Lung (tissue), 11 donors: ENCODE measurements at regions not wholly inside any gene's neighbourhood (a gene's known extent, or its start where the extent isn't known, plus 50 kb on each side); places are given as distances from the start of the nearest gene placed in this dataset.

ENCODE experiments used
- ATAC-seq: fragments of 200-7000 bp; cut with Tn5 transposase; one replicate; pipeline ENCODE4 v1.9.1; 2020; ENCODE audit warnings: moderate number of reproducible peaks; ENCODE audit not compliant: insufficient read depth, low FRiP score
- DNase-seq, 3 donors: peaks; one replicate each; pipeline ENCODE4 v3.0.0-alpha.2; 2013 to 2017
- H3K27ac ChIP-seq, 2 donors: one replicate each; pipeline ENCODE4 v1.5.1; 2013; ENCODE audit warnings: mild to moderate bottlenecking in 2 of 2, moderate library complexity in 2 of 2, control low read depth in 1 of 2, inconsistent platforms in 1 of 2, low read depth in 1 of 2, low read length in 1 of 2
- H3K27me3 ChIP-seq, 3 donors: one replicate each; pipeline ENCODE4 v1.5.1; 2013; ENCODE audit warnings: low read length in 2 of 3; ENCODE audit not compliant: control insufficient read depth in 3 of 3, insufficient read depth in 3 of 3
- H3K36me3 ChIP-seq, 4 donors: one replicate each; pipeline ENCODE4 v1.5.1; 2013; ENCODE audit warnings: low read length in 4 of 4, mild to moderate bottlenecking in 1 of 4, moderate library complexity in 1 of 4; ENCODE audit not compliant: control insufficient read depth in 4 of 4, insufficient read depth in 4 of 4
- H3K4me1 ChIP-seq, 5 donors: one replicate each; pipeline ENCODE4 v1.5.1; 2013; ENCODE audit warnings: low read length in 5 of 5, mild to moderate bottlenecking in 2 of 5, moderate library complexity in 1 of 5; ENCODE audit not compliant: control insufficient read depth in 5 of 5, insufficient read depth in 5 of 5
- H3K4me3 ChIP-seq: one replicate; pipeline ENCODE4 v1.5.1; 2013; ENCODE audit warnings: mild to moderate bottlenecking, control low read depth, moderate library complexity
- H3K9ac ChIP-seq, 2 donors: one replicate each; pipeline ENCODE4 v1.5.1; 2013; ENCODE audit warnings: low read length in 2 of 2, control low read depth in 1 of 2; ENCODE audit not compliant: insufficient read depth in 1 of 2
- H3K9me3 ChIP-seq, 4 donors: one replicate each; pipeline ENCODE4 v1.5.1; 2013; ENCODE audit warnings: low read length in 3 of 4, mild to moderate bottlenecking in 1 of 4, moderate library complexity in 1 of 4; ENCODE audit not compliant: control insufficient read depth in 4 of 4, insufficient read depth in 3 of 4
- CTCF ChIP-seq: IDR thresholded peaks from 2 replicates; pipeline ENCODE4 v1.5.1; 2012; ENCODE audit warnings: mild to moderate bottlenecking; ENCODE audit errors: control extremely low read depth, extremely low read depth
- WGBS, 2 donors: extraction: QIAGEN DNeasy Blood & Tissue Kit; methylation state at CpG; one replicate each; pipeline ENCODE4 v1.1.7; 2013; 5-methylcytosine and 5-hydroxymethylcytosine counted together
- donor health status: control.
- donor health status: control.
- donor health status: Bipolar disorder and iron deficiency.
- donor health status: healthy.
- donor health status: DM: yes; HTN: yes; CAD: no.

DNA sequence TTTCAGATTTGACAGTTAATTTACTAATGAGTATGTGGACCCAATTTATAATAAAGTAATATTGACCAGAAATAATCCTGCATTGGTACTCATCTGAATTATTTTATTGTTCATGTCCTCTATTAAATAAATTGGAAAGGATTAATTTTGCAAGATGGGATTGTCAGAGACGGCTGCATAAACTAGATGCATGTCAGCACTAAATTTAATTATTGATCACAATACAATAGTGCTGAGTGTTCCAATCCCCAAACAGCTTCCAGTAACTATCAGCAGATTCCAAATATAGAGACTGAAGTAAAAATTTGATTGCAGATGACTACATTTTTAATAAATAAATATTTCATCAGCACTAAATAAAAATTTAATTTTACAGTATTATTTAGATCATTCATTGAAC, 387.2 kb downstream of the GRB14 start:
- Histone ChIP-seq H3K27me3 (no peaks in the 10 kb centered on the region), H3K9me3 (no peaks in the 10 kb centered on the region), H3K27ac (no peak overlapping the region), H3K9ac (no peak overlapping the region), H3K4me3 (no peak overlapping the region), H3K36me3 (no peaks in the 10 kb centered on the region), H3K4me1 (no peaks in the 10 kb centered on the region)
- DNase-seq (no peak), ATAC-seq (no peak)
- TF ChIP-seq CTCF = no peak
- 81 to 91% methylated on average over 1 of the region's 1 CpG for WGBS, 2 donors

DNA sequence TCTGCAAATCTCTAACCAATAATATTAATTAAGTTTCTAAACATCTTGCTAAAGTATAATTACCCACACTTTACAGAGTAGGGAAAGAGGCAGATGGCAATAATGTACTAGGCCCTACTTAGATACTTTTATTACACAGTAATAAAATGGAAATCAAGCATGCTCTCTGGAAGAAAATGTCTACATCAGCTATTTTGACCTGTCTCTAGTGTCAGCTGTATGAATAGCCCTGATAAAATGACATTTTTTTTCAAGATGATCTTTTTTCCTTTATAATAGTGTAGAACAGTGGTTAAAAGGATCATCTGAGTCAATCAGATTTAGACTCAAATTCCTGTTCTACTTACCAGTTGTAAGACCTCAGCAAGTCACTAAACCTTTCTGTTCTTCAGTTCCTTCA, 397.3 kb downstream of the GRB14 start:
- H3K9ac ChIP-seq = no peak overlapping the region
- no peak for DNase-seq
- H3K9me3 ChIP-seq = no peaks in the 10 kb centered on the region
- no peak overlapping the region for H3K27ac ChIP-seq
- H3K4me1 ChIP-seq = no peaks in the 10 kb centered on the region
- H3K27me3 ChIP-seq = no peaks in the 10 kb centered on the region
- TF ChIP-seq CTCF = no peak
- H3K36me3 ChIP-seq = no peaks in the 10 kb centered on the region
- H3K4me3 ChIP-seq = no peak overlapping the region
- ATAC-seq = no peak

DNA sequence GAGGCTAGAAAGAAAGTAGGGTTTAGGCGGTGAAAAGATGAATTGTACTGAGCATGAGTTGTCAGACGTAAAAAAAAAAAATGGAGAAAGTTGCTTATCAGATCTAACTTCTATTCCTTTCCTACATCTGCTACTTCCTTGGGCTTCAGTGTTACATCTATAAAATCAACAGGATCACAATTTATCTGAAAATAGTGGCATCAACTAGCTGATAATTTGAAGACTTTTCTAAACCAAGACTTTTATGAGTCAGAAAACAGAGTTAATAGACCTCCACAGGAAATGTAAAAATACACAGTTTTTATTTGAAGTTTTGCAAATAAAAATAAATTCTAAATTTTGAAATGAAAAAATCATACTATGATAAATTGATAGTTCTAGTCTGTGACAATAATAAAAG, 399.8 kb downstream of the GRB14 start:
- WGBS, 2 donors = 75 to 79% methylated on average over 2 of the region's 2 CpGs
- no peaks in the 10 kb centered on the region for H3K4me1 ChIP-seq
- no peak for TF ChIP-seq CTCF

DNA sequence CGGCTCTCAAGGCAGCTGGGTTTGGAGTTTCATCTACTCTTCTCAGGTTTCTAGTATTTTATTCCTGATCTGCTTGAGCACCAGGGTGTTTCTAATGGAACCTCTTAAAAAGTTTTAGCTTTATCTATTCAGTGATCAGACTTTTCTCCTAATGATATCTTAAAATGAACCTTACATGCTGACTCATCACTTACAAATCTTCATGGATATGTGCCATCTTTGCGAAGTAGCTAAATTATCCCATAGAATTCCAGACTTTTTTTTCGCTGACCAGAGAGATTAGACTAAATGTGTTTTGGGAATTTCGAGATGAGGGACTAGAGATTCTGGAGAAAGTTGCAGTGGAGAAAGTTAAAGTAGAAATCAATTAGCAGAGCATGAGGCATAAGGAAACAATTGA, 401.0 kb downstream of the GRB14 start:
- WGBS, 2 donors = 76 to 80% methylated on average over 4 of the region's 4 CpGs
- ATAC-seq (no peak), DNase-seq (no peak)
- Histone ChIP-seq H3K4me1 (no peaks in the 10 kb centered on the region), H3K36me3 (no peaks in the 10 kb centered on the region), H3K9ac (no peak overlapping the region), H3K27ac (no peak overlapping the region), H3K9me3 (no peaks in the 10 kb centered on the region), H3K27me3 (no peaks in the 10 kb centered on the region), H3K4me3 (no peak overlapping the region)
- no peak for TF ChIP-seq CTCF

More for the DNA sequence above, 399.8 kb downstream of the GRB14 start:
- DNase-seq (no peak), ATAC-seq (no peak)
- no peaks in the 10 kb centered on the region for H3K9me3 ChIP-seq
- no peak overlapping the region for H3K9ac ChIP-seq
- no peaks in the 10 kb centered on the region for H3K36me3 ChIP-seq
- H3K27me3 ChIP-seq = no peaks in the 10 kb centered on the region
- H3K4me3 ChIP-seq = no peak overlapping the region
- no peak overlapping the region for H3K27ac ChIP-seq
